PC-9 (cell line): ENCODE measurements at regions not wholly inside any gene's neighbourhood (a gene's known extent, or its start where the extent isn't known, plus 50 kb on each side); places are given as distances from the start of the nearest gene placed in this dataset.

ENCODE experiments used
- BruUV-seq: library from RNA; stranded (reverse); fragments of 400-500 nt; replicated peaks from 2 replicates; lab custom pipeline; 2021; lab: Mats Ljungman, UMichigan
- CTCF ChIA-PET: fragments of 300-600 bp; sonication (Branson Sonifier 250); formaldehyde crosslinking; loops from one replicate; lab custom pipeline; 2022; ENCODE audit warnings: antibody characterized with exemption; lab: Charles Lee
- POLR2A ChIA-PET: fragments of 300-600 bp; sonication (Branson Sonifier 250); formaldehyde crosslinking; loops from one replicate; lab custom pipeline; 2022; ENCODE audit warnings: antibody characterized with exemption; ENCODE audit not compliant: unreplicated experiment; lab: Charles Lee
- DNase-seq, 2 experiments: peaks; one replicate each; pipeline versions ENCODE4 v3.0.0 to v3.0.0-alpha.2; 2015 to 2022; ENCODE audit warnings: mixed read lengths in 1 of 2
- H2AFZ ChIP-seq: fragments of 200-600 bp; sonication (generic); 2 replicates; pipeline ENCODE4 v1.8.1; 2017; ENCODE audit warnings: antibody characterized with exemption
- H3F3A ChIP-seq: fragments of 200-600 bp; sonication (generic); 2 replicates; pipeline ENCODE4 v1.8.1; 2017; ENCODE audit warnings: antibody characterized with exemption, mild to moderate bottlenecking, low read depth; ENCODE audit not compliant: insufficient read depth
- H3K27ac ChIP-seq: fragments of 200-600 bp; sonication (generic); 2 replicates; pipeline ENCODE4 v1.6.1; 2016; ENCODE audit warnings: mixed run types
- H3K27me3 ChIP-seq: fragments of 200-600 bp; sonication (generic); 2 replicates; pipeline ENCODE4 v1.6.1; 2016; ENCODE audit warnings: low read depth, mixed run types; ENCODE audit not compliant: insufficient read depth
- H3K36me3 ChIP-seq: fragments of 200-600 bp; sonication (generic); 2 replicates; pipeline ENCODE4 v1.6.1; 2016; ENCODE audit warnings: low read depth, mixed run types
- H3K4me1 ChIP-seq: fragments of 200-600 bp; sonication (generic); replicated peaks from 2 replicates; pipeline ENCODE4 v1.6.1; 2016; ENCODE audit warnings: mixed run types; ENCODE audit not compliant: insufficient read depth
- H3K4me2 ChIP-seq: fragments of 200-600 bp; sonication (generic); 2 replicates; pipeline ENCODE4 v1.6.1; 2017; ENCODE audit warnings: mixed run types
- H3K4me3 ChIP-seq: fragments of 200-600 bp; sonication (generic); 2 replicates; pipeline ENCODE4 v1.6.1; 2016; ENCODE audit warnings: mixed run types
- H3K79me2 ChIP-seq: fragments of 200-600 bp; sonication (generic); 2 replicates; pipeline ENCODE4 v1.6.1; 2017; ENCODE audit warnings: low read depth, mixed run types
- H3K9me2 ChIP-seq: fragments of 200-600 bp; sonication (generic); 2 replicates; pipeline ENCODE4 v1.8.1; 2017; ENCODE audit warnings: mild to moderate bottlenecking; ENCODE audit not compliant: insufficient read depth
- H3K9me3 ChIP-seq: fragments of 200-600 bp; sonication (generic); 2 replicates; pipeline ENCODE4 v1.8.1; 2016; ENCODE audit warnings: low read depth; ENCODE audit not compliant: insufficient read depth
- H4K20me1 ChIP-seq: fragments of 200-600 bp; sonication (generic); 2 replicates; pipeline ENCODE4 v1.8.1; 2017; ENCODE audit not compliant: insufficient read depth
- EZH2 ChIP-seq: fragments of 200-600 bp; sonication (generic); IDR thresholded peaks from 2 replicates; pipeline ENCODE4 v1.8.0; 2017; ENCODE audit warnings: antibody characterized with exemption, low read depth
- intact Hi-C: fragments of 100-400 bp; cut with micrococcal nuclease; formaldehyde crosslinking; loops from one replicate; pipeline ENCODE4 v1.10.0; 2022; ENCODE audit not compliant: unreplicated experiment
- TF ChIP-seq, protein P1 (sequence below): fragments of 200-600 bp; sonication (generic); conservative IDR thresholded peaks from 2 replicates; pipeline ENCODE4 v1.6.1; 2017; ENCODE audit warnings: mixed run types, antibody characterized with exemption, mild to moderate bottlenecking, moderate library complexity

DNA sequence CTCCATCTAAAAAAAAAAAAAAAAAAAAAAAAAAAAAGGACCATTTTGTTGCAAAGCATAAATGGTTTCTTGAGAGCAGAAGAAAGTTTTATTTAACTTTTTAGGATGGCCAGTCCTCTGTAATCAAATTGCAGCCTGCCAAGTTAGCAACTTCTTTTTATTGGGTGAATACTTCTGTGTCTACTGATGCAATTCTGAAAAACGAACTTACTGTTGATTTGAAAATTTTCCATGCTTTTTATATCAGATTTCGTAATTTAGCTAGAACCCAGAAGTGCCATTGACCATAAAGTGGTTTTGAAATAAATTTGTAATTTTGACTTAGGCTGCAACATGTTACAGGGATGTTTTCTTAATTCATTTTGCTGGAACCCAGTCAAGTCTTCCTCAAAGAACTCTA, 269.1 kb upstream of the ACTBL2 start:
- ChIA-PET POLR2A (no interaction called here), CTCF (no interaction called here)
- peaks cover 7% of the 10 kb centered on the region; the same call in 1 of the 2 replicates for H3K9me3 ChIP-seq
- BruUV-seq = no TSS peak
- intact Hi-C loops = no loop called here
- H3K4me1 ChIP-seq = no peaks in the 10 kb centered on the region
- H3K36me3 ChIP-seq = no peaks in the 10 kb centered on the region
- no peaks in the 10 kb centered on the region for H4K20me1 ChIP-seq
- TF ChIP-seq, protein P1, sequence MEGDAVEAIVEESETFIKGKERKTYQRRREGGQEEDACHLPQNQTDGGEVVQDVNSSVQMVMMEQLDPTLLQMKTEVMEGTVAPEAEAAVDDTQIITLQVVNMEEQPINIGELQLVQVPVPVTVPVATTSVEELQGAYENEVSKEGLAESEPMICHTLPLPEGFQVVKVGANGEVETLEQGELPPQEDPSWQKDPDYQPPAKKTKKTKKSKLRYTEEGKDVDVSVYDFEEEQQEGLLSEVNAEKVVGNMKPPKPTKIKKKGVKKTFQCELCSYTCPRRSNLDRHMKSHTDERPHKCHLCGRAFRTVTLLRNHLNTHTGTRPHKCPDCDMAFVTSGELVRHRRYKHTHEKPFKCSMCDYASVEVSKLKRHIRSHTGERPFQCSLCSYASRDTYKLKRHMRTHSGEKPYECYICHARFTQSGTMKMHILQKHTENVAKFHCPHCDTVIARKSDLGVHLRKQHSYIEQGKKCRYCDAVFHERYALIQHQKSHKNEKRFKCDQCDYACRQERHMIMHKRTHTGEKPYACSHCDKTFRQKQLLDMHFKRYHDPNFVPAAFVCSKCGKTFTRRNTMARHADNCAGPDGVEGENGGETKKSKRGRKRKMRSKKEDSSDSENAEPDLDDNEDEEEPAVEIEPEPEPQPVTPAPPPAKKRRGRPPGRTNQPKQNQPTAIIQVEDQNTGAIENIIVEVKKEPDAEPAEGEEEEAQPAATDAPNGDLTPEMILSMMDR = no peak
- TF ChIP-seq EZH2 = no peak
- no peak overlapping the region for H3K27ac ChIP-seq
- no peak overlapping the region for H3K4me3 ChIP-seq
- no peaks in the 10 kb centered on the region for H3F3A ChIP-seq
- no peaks in the 10 kb centered on the region for H3K27me3 ChIP-seq
- DNase-seq = no peak
- no peak overlapping the region for H2AFZ ChIP-seq
- H3K79me2 ChIP-seq = no peaks in the 10 kb centered on the region
- H3K9me2 ChIP-seq = no peaks in the 10 kb centered on the region
- no peak overlapping the region for H3K4me2 ChIP-seq

DNA sequence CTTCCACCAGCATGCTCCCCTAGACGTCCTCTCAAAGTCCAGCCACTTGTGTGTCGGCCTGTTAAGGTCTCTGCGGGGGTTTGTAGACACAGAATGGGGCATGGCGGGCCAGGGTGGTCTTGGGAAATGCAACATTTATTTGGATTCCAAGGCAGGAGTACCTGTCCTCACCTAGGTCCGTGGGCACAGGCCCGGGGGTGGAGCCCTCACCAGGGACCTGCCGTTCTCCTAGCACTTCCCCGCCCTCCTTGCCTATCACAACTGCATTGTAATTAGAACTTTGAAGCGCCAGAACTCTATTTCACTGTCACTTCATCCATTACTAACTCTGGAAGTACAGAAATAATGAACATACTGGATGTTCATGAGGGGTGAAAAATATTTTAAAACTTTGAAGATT, 268.3 kb upstream of the ACTBL2 start:
- no peaks in the 10 kb centered on the region for H3K79me2 ChIP-seq
- H3F3A ChIP-seq = no peaks in the 10 kb centered on the region
- intact Hi-C loops = no loop called here
- H2AFZ ChIP-seq = no peak overlapping the region
- no peaks in the 10 kb centered on the region for H3K4me1 ChIP-seq
- no peaks in the 10 kb centered on the region for H3K36me3 ChIP-seq
- POLR2A ChIA-PET = no interaction called here
- H3K27me3 ChIP-seq = no peaks in the 10 kb centered on the region
- H4K20me1 ChIP-seq = no peaks in the 10 kb centered on the region
- no peak overlapping the region for H3K4me3 ChIP-seq
- no peak overlapping the region for H3K27ac ChIP-seq
- DNase-seq = no peak
- TF ChIP-seq, protein P1 = no peak
- no peak for TF ChIP-seq EZH2
- H3K9me3 ChIP-seq = peaks cover 8% of the 10 kb centered on the region; the same call in 1 of the 2 replicates
- no peak overlapping the region for H3K4me2 ChIP-seq
- no TSS peak for BruUV-seq
- no peaks in the 10 kb centered on the region for H3K9me2 ChIP-seq
- CTCF ChIA-PET = no interaction called here

DNA sequence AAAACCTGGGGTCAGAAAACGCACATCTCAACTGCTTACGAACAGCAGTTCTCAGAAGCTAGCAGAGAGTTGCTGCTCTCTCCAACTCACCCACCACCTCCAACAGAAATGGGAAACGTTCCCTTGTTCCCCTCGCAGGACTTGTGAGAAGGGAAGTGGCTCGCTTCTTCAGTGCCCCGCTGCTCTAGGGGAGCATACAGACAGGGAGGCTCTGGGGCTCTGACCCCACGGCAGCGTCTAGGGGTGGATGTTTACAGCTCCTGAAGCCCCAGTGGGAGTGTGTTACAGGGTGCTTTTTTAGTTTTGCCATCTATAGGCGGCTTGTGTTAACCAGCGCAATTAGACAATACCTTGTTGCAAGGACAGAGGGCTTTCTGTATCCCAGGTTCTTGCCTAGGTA, 267.7 kb upstream of the ACTBL2 start:
- Histone ChIP-seq H4K20me1 (no peaks in the 10 kb centered on the region), H3K4me1 (no peaks in the 10 kb centered on the region), H3K79me2 (no peaks in the 10 kb centered on the region), H2AFZ (no peak overlapping the region), H3K27ac (no peak overlapping the region), H3K9me2 (no peaks in the 10 kb centered on the region), H3K27me3 (no peaks in the 10 kb centered on the region), H3K36me3 (no peaks in the 10 kb centered on the region), H3K4me3 (no peak overlapping the region), H3F3A (no peaks in the 10 kb centered on the region), H3K9me3 (peaks cover 8% of the 10 kb centered on the region; the same call in 1 of the 2 replicates), H3K4me2 (no peak overlapping the region)
- POLR2A ChIA-PET = no interaction called here
- intact Hi-C loops = no loop called here
- BruUV-seq = no TSS peak
- TF ChIP-seq, protein P1 = no peak
- no peak for TF ChIP-seq EZH2
- DNase-seq = no peak
- CTCF ChIA-PET = no interaction called here
